HG03342 (cell line): ENCODE measurements at regions not wholly inside any gene's neighbourhood (a gene's known extent, or its start where the extent isn't known, plus 50 kb on each side); places are given as distances from the start of the nearest gene placed in this dataset.

Experiments used
- ATAC-seq: cut with Tn5 transposase; IDR thresholded peaks from one replicate; pipeline ENCODE4 v1.9.1; 2021; ENCODE audit warnings: mild to moderate bottlenecking, moderate library complexity; ENCODE audit not compliant: unreplicated experiment

DNA sequence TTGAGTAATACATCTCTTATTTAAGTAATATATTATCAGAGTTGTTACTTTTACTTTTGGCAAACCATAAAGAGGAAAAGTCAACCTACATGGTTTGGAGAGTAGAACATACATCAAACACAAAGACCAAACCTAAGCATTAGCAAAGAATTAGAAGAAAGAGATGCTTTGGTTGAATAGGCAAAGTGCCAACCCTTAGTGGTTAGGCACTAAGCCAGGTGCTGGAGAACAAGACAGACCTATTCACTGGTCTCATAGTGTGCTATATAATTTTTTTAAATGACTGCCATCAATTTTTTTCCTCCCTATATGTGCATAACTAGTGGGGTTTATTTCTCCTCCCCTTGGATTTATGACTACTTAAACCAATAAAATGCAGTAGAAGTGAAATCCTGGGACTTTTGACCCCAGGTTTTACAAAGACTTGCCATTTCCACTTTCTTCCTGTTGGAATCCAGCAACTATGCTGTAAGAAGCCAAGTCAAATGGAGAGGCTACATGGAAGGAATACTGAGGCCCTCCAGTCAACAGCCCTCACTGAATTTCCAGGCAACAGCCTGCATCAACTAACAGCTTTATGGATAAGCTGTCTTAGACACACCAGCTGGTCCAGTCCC is 69.8 kb upstream of the HAO2 start:
- ATAC-seq, result no peak

DNA sequence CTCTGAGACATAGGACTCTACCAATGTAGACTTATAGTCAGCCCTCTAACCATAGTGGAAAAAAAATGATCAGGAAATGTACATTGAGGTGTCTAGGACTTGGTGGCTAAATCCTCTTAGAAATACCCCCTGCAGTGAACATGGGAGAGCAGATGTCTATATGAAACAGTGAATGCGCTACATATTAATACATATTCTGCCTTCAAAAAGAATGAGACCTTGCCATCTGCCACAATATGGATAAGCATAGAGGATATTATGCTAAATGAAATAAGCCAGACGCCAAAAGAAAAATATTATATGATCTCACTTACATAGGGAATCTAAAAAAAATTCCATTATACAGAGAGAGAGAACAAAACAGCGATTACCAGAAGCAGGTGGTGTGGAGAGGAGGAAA is 66.6 kb upstream of the HAO2 start:
- ATAC-seq, result no peak

DNA sequence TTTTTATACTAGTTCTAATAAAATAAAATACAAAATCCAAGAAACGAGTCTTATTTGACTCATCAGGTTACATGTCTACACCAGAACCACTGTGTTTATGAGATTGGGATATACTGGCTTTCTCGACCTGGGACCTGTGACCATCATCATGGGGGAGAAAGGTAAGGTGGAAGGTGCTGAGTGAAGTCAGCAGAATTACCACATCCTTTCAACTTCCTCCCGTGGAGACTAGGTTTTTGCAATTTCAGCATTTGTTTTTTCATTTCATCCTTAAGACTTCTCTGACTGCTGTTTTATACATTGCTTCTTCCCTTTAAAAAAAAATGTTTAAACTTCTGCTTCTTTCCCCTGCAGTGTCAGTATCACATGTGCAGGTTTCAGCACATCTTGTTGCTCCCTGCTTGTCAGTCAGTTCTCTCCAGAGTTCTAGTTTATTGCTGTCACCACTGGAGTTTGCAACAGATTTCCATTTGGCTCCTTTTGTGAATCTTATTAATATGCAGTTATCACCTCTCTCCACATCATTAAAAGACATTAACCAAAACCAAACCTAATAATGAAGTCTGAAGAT is 60.4 kb upstream of the HAO2 start:
- ATAC-seq, result no peak

DNA sequence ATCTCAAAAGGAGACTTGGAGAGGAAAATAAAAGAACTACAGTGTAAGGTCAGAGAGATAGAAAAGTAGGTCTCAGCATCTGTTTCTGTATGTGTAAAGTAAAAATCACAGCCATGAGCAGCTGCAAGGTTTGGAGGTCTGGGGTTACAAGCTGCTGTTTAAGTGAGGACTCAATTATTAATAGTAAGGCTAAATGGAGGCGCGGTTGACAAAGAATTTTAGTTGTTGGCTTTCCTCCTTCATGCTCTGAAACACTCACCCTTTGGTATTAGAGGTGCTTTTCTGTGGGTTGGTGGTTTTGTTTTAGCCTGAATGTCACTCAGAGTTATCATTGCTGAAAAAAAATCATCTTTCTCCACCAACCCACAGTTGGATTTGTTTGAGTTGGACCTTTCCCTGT is 59.8 kb upstream of the HAO2 start:
- ATAC-seq, result no peak

DNA sequence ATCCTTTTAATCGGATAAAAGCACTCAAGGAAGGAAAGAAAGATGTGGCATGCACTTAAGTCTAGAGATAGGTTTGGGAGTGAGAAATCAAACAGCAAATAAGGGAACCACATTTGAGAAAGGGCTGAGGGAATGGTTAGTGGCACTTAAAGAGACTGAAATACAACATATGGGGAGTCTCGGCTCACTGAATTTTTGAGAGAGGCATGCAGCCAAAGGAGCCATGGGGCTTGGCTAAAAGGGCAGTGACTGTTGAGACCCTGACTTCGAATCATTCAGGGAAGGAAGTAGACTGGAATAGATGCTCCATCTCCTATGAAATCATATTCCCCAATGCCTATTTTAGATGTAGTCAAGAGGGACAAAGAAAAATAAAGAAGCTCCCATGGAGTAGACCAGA is 58.3 kb upstream of the HAO2 start:
- ATAC-seq, result no peak

DNA sequence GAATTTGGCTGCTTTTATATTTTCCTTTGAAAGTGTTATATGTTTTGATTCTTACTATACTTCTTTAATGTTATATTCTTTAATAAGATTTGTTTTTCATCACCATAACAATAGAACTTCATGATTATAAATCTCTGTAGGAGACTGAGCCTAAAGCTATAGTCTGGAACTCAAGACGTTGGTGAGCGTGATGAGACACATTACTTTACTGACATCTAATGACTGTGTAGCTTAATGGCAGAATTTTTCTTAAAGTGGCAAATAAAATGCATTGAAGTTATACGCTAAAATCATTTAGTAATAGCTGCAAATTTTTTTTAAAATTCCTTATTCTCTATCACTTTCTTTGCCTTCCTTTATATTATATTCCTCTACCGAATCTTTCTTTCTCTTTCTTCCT is 56.1 kb upstream of the HAO2 start:
- no peak for ATAC-seq

DNA sequence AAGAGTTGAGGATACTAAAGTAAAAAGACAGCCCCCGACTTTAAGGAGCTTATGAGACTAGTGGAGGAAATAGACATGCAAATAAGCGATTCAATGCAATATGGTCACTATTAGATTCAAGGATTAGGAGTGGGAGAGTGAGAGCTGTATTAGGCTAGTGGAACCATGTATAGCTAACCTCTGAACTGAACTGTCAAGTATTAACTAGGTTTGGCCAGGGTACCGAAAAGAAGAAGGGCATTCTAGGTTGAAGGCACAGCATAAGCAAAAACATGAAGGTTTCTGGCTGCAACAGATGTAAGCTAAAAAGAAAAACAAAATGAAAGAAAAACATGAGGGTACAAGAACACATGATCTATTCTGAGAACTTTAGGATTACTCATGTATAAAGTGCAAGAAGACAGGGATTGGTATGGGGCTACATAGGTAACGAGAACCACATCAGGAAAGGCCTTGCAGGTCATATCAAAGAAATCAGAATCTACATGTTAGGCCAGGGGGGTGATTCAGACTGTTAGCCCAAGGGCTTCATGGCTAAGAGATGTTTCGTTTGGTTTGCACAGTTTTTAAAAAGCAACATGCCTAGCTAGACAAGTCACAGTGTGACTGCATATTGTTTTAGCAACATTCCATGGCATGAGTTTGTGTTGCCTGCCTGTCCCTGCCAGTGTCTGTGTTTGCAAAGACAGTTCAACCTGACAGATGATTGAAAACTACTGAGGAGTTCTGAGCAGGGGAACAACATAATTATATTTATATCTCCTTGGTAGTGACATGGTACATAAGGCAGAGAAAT is 54.4 kb upstream of the HAO2 start:
- no peak for ATAC-seq

DNA sequence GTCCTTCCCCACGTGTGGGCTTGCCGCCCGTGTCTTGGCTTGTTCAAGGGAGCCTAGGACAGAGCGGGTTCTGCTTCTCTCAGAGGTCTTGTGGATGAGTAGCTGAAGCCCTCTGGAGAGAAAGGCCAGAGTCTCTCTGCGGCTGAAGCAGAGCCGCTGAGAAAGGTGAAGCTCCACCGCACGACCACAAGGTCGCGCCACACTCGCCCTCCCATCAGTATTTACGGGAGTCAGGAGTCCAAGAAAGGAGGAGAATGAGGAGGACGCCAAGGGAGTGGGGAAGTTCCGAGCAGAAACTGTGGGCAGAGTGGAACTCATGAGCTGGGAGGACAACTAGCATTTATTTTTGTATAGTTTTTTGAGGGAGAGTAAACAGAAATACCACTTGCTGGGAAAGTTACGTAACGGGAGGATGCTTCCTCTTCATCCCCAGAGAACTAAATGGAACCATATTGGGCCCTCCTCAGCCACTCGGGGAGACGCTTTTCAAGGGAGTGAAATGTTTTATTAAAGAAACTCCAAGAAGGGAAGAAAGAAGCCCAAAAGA is 51.6 kb upstream of the HAO2 start:
- no peak for ATAC-seq

DNA sequence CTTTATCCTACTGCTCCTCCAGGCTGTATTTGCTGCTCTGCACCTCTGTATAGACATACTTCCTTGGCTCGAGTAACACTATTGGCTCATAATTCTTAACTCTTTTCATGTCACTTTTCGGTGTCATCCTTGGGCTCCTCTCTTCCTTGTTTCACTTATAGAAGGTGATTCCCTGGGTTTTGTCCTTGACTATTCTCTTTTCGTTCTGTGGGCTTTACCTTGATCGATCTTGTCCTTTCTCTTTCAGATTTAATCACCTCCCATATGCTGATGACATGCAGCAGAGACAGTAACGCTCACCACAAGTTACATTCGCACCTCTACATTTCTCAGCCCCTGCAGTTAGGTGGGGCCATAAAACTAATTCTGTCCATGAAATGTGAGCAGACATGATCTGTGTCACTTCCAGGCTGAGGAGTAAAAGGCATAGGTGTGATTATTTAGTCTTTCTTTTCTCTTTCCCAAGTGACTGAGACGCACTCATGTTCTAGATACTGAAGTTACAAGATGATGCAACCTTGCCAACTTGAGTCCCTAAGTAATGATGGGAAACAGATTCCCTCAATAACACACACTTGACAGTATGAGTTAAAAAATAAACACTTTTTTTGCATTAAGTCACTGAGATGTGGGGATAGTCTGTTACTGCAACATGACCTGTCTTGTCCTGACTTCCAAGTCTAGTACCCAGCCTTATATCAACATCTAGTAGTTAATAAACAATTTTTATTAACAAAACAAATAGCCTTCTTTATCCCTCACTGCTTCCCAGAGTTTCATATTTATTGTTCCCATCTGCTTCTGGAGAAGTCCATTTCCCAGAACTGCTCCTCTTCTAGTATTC is 49.9 kb upstream of the HAO2 start:
- ATAC-seq, result peak; percentile 67
